GM21723 (cell line): ENCODE measurements at regions not wholly inside any gene's neighbourhood (a gene's known extent, or its start where the extent isn't known, plus 50 kb on each side); places are given as distances from the start of the nearest gene placed in this dataset.
"Not testable (repeated sequence)": the region's sequence is repeated elsewhere in the genome, so short reads cannot be mapped to it uniquely, and the experiment has no call there.

ENCODE experiments used
- ATAC-seq: cut with Tn5 transposase; IDR thresholded peaks from one replicate; pipeline ENCODE4 v1.9.1; 2021; ENCODE audit warnings: mild to moderate bottlenecking, moderate library complexity; ENCODE audit not compliant: unreplicated experiment

DNA sequence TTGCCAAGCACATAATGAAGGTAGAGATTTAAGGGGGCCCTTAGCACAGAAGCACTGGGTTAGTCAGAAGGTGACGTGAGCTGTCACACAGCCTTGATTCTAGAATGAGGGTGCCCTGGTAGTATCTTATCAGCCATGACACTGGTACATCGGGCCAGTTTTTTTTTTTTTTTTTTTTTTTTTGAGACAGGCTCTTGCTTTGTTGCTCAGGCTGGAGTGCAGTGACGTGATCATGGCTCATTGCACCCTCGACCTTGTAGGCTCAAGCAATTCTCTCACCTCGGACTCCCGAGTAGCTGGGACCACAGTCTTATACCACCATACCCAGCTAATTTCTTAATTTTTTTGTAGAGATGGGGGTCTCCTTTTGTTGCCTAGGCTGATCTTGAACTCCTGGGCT, 872.6 kb upstream of the DEFB115 start:
- ATAC-seq: not testable (repeated sequence)

DNA sequence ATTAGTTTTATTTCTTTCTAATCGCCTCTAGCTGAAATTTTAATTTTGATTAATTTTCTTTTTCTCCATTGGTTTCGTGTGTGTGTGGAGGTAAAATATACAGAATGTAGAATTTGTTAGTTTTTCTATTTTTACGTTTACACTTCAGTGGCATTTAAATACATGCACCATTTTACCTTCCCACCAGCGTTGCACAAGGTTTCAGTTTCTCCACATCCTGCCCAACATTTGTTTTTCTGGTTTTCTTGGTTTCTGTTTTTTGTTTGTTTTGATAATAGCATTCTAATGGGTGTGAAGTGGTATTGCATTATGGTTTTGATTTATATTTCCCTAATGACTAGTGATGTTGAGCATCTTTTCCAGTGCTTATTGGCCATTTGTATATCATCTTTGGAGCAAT, 871.4 kb upstream of the DEFB115 start:
- ATAC-seq: not testable (repeated sequence)

DNA sequence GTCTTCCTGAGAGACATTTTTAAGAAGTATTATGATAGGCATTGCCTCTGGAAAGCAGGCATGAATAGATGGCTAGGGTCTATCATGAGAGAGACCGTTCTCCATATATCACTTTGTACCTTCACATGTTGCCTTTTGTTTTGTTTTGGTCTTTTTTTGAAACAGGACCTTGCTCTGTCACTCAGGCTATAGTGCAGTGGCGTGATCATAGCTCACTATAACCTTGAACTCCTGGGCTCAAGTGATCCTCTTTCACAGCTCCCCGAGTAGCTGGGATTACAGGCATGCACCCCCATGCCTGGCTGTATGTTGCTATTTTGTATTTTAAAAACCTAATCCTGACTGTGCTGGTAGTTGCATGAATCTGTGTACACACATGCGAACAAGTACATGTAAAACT, 869.6 kb upstream of the DEFB115 start:
- ATAC-seq: not testable (repeated sequence)

GRCh38 chr20:30393523-30393922, 863.9 kb upstream of the DEFB115 start:
- not testable (repeated sequence) for ATAC-seq

DNA sequence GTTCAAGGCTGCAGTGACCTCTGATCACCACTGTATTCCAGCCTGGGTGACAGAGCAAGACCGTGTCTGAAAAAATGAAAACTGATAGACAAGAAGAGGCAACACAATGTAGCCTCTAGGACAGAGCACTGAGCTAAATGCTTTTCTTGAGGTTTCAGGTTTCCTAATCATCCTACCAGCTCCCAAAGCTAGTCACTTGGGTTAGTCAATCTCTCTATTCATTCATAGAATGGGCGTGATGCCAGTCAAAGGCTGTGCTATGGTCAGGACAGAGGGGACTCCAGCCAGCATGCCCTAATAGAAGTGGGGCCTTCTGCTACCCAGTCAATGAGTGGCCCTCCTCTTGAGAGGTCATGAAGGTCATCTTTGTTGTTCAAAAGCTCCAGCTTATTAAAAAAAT, 860.4 kb upstream of the DEFB115 start:
- not testable (repeated sequence) for ATAC-seq

- not testable (repeated sequence) for ATAC-seq
Observed at GRCh38 chr20:30405061-30405460, 852.4 kb upstream of the DEFB115 start.

- ATAC-seq: not testable (repeated sequence)
Observed at GRCh38 chr20:30405585-30405984, 851.9 kb upstream of the DEFB115 start.

- ATAC-seq: not testable (repeated sequence)
Observed at GRCh38 chr20:30406370-30406769, 851.1 kb upstream of the DEFB115 start.

DNA sequence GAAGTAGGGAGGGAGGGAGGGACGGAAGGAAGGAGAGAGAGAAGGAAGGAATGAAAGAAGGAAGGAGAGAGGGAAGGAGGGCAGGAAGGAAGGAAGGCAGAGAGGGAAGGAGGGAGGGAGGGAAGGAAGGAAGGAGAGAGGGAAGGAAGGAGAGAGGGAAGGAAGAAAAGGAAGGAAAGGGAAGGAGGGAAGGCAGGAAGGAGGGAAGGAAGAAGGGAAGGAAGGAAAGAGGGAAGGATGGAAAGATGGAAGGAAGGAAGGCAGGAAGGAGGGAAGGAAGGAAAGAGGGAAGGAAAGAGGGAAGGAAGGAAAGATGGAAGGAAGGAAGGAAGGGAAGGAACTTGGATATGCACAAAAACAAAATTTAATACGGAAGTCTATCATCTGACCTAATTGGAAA, 844.5 kb upstream of the DEFB115 start:
- ATAC-seq: no peak

DNA sequence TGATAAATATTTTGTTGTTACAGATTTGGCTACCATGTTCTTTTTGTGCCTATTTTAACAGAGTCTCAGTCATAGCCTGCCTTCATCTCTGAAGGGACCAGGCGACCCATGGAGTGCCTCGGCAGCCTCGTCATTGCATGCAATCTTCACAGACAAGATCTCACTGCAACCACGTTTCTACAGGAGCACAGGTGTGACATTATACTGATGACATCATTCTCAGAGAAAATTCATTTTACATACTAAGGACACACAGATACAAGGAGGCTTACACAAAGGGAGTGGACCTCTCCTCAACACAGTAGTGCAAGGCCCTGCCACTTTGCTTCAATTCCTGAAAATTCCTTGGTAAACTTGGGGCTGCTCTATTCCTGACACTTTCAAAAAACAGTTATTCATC, 840.1 kb upstream of the DEFB115 start:
- ATAC-seq: not testable (repeated sequence)

GRCh38 chr20:30418378-30418777, 839.1 kb upstream of the DEFB115 start:
- not testable (repeated sequence) for ATAC-seq

DNA sequence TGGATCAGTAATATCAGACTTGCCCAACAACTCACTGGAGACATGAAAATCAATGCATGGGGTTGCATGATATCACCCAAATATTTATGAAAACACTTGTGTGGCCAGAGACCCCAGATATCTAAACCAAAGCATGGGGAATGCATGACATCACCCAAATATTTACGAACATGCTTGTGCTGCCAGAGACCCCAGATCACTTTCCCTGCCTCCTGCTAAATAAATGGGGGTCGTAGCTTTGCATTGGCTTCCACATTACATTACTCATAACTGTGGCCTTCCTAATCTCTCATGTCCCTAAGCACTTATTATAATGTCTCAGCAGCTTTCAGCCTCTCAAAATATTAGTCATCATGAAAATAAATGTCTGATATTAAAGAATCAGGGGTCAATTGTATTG, 838.0 kb upstream of the DEFB115 start:
- ATAC-seq: no peak

- not testable (repeated sequence) for ATAC-seq
Observed at GRCh38 chr20:30419871-30420420, 837.5 kb upstream of the DEFB115 start.
